ENCODE measurements at regions not wholly inside any gene's neighbourhood (a gene's known extent, or its start where the extent isn't known, plus 50 kb on each side); places are given as distances from the start of the nearest gene placed in this dataset.
"Not testable (repeated sequence)": the region's sequence is repeated elsewhere in the genome, so short reads cannot be mapped to it uniquely, and the experiment has no call there.

- peak in 1 of 3 donors; percentile 4 for DNase-seq
These were observed 359.5 kb downstream of the CETN3 start for GRCh38 chr5:90050103-90050502.

DNA sequence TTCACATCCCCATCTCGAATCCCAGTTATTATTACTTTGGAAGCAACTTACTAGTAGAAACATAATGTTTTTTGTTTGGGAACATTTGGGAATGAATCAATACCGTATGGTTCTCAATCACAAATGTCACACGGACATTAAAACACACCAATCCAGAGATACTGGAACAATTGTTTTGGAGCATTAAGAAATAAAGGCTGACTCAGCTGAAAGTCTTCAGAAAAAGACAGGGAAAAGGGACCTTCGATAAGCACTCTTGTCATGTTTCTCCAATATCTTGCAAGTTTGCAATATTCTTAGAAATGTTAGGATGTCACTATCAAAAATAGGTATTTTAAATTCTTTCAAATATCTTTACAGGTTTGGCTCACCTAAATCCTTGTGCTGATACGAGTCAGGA, 362.4 kb downstream of the CETN3 start:
- no peak for DNase-seq

DNA sequence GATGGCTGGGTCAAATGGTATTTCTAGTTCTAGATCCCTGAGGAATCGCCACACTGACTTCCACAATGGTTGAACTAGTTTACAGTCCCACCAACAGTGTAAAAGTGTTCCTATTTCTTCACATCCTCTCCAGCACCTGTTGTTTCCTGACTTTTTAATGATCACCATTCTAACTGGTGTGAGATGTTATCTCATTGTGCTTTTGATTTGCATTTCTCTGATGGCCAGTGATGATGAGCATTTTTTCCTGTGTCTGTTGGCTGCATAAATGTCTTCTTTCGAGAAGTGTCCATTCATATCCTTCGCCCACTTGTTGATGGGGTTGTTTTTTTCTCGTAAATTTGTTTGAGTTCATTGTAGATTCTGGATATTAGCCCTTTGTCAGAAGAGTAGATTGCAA, 369.5 kb downstream of the CETN3 start:
- DNase-seq = not testable (repeated sequence)

GRCh38 chr5:90037646-90038045, 371.9 kb downstream of the CETN3 start:
- no peak for DNase-seq

- no peak for DNase-seq
These were observed 386.9 kb downstream of the CETN3 start for GRCh38 chr5:90022711-90023053.

DNA sequence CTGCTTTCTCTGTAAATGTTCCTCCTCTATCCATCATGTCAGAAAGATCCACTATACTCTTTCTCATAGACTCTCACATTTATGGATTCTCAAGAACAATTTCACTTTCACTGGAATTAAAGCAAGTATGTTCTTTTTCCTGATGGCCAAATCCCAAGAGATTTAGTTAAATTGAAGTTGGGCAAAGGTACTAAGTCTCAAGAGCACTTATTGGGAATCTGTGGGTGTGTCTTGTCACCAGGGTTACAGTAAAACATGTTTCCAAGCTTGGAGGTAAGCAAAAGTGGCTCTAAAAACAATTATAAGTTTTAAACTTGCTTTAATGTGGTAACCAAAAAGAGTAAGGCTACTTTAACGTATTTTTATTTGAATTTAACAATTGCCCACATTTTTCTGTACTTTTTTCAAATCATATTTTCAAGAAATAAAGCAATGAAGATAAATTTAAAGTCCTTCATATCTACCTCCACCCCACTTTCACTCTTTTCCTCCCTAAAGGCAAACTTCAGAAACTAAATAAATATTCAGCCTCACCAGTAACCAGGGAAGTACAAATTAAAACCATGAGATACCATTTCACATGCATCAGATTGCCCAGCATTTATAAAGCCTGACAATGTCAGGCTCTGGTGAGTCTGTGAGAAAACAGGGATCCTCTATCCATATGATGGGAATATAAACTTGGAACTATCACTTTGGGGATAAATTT, 387.4 kb downstream of the CETN3 start:
- no peak for DNase-seq

DNA sequence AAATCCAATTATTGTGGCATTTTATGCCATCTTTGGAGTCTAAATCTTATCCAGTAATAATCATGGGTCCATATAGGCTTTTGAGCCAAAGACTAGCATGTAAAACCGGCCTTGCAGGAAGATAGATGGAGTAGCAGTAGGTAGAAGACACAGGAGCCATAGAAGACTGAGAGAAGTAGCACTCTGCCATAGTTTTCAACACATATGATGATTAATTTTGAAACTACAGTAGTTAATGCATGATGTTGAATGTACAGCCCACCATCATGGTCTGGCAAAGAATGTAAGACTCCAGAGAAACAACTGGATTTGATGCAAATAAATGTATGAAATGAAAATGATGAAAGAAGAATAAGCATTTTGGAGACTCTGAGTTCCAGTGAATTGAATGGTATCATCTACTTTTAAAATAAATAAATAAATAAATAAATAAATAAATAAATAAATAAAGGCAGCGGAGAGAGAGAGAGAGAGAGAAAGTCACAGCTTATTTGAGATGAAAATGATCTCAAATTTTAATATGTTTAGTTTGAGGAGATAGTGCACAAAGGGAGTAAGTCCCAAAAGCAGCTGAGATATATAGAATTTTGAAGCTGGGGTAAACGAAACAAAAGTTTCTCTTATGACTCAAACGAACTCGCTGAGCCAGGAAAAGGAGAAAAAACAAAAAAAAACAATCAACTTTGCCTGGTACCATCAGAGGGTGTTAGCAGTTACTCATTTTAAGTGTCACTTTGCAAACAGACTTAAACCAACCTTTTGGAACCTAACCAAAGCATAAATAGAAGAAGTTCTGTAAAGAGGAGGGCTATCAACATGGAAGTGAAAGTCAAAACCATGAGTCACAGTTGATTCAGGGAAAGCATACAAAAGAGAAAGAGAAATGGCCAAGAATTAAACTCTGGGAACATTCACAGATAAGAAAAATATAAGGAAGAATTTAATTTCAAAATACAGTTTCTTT, 388.7 kb downstream of the CETN3 start:
- peak; percentile 75 to 96 (median 92) for DNase-seq

DNA sequence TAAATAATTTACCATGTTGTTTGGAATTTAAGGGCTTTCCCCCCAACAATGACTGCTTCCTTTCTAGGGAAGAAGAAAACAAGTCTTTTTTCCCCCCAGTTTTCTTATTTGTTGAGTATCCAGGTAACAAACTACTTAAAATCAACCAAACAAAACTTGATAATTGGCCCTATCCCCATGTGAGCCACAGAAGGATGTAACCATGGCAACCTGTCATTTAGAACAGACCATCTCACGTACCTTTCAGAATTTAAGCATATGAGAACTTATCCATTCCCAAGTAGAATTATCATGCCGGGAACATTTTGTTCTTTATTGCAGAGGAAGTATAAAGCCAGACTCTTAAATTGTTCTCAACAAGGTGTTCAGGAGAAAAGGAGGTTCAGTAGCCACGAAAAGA, 392.3 kb downstream of the CETN3 start:
- no peak for DNase-seq

DNA sequence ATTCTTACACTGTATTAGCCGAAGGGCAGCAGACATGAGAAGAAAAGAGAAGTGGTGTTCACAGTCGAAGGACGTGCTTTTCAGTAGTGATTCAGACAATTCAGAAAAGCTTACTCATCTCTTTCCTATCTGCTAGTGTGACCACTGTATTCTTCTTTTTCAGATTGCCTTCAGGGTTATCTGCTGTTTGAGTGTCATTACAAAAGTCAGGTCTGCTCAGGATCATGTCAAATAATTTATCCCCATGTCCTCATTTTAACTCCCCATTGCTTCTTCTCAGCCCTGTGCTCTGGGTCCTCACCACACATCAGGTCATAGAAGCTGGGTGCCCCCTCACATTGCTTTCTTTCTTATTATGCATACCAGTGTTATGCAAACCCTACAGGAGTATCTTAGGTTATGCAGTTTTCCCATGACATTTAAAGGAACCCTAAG, 394.0 kb downstream of the CETN3 start:
- peak; percentile 39 to 75 (median 73) for DNase-seq

DNA sequence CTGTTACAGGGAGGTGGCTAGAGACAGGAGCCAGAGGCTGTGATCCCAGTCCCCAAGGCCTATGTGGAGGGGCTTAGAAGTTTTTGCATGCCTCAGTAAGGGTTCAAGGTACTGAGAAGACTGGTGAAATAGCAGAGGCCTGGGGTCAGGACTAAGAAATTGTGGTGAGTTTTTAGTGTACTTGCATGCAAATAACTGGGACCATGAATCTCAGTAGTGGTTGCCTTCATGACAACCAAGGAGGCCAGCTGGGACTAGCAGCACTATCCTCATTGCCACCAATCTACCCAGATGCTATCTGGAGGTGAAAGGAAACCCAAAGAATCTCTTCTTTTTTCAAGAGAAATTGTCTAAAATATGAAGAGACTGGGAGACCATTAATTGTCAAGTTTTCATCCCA, 395.1 kb downstream of the CETN3 start:
- no peak for DNase-seq

- no peak for DNase-seq
These were observed 409.2 kb downstream of the CETN3 start for GRCh38 chr5:90000351-90000750.

DNA sequence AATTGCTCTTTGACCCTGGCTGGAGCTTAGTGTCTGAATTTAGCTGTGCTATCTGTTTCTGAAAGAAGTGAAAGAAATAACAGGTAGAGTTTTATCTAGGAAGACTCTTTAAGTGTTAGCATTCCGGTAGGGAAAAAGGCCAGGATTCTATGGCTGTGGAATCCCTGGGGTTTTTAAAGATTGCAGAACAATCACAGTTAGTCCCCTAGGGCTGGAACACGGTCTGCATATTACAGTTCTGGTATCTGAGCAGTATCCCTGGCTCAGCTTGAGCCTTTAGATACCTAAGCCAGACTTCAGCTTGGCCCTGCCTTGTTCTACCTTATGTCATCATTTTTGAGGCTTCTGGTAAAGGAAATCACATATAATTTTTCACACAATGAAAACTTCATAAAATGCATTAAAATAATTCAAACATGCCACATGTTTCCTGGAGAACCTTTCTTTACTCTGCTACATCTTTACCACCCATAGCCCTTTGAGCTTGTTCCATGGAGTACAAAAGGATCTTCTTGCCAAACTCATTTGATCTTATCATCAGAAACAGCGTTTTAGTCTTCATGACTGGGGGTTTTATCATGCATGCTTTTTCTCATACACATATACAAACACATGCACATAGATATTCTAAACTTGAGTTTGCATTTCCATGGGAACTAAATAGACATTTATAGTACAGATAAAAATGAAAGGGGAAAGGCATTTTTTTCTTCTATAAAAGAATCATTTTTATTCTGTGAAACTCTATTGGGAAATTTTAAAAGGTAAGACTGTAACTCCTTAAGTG, 410.8 kb downstream of the CETN3 start:
- DNase-seq = no peak

DNA sequence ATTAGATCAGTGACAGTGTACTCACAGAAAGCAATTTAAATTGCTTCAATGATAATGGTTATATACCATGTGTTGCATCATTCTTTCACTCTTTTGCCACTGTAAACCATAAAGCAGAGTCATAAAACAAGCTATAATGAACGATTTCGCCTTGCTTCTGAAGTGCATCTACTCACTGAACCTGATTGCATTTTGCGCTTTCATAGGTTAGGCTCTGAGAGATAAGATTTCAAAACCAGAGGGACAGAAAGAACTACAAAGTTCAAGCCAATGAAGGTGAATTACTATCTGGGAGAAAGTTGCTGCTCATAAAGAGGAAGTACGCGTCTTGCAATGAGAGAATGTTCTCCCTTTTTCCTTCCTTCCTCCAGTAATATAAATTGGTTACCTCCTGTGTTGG, 412.7 kb downstream of the CETN3 start:
- peak in 1 of 3 donors; percentile 9 for DNase-seq

DNA sequence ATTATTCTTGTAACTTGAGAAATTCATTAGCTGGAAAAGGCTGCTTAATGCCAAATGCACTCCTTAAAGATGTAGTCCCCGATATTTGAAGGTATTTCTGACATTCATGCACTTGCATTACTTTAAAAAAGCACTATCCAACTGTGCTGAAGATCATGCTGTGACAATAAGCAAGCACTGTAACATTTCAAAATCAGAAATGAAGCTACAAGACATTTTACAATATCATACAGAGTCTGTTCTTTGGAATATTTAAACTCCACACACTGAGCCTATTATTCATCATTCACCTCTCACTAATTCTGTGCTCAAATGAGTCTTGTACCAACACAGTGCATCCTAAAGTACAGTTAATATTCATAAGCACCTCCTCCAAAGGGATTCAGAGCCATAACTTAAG, 413.2 kb downstream of the CETN3 start:
- no peak for DNase-seq

DNA sequence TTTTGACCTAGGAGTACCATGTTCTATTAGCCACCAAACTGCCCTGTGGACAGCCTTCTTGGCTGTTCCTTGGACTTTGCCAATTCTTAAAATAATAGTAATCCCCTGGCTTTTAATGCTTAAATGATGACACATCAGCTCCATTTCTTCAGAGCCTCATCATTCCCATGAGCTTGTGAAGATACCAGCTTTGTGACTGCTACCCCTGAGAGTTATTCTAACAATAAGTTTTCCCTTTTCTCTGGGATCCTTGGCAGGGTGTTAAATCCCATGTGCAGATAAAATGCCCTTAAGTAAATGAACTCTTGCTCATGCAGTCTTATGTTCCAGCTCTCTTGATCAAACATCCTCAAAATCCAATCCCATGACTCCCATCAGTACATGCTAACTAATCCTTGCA, 415.3 kb downstream of the CETN3 start:
- no peak for DNase-seq

DNA sequence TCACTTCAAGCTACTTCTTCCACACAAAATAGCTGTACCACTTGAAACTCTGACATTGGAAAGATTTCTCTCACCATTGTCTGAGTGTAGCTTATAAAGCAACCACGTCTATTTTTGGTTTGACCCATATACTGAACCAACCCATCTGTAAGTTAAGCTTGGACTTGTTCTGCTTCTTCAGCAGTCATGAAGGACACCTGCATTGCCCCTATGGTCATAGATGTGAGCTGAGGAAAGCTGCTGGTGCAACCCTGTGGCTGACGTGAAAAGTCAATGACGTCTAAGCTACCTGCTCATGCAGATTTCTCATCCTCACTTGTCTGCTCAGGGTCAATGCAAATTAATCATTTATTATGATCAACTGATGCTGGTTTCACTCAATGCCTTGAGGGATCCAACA, 417.4 kb downstream of the CETN3 start:
- DNase-seq = no peak

DNA sequence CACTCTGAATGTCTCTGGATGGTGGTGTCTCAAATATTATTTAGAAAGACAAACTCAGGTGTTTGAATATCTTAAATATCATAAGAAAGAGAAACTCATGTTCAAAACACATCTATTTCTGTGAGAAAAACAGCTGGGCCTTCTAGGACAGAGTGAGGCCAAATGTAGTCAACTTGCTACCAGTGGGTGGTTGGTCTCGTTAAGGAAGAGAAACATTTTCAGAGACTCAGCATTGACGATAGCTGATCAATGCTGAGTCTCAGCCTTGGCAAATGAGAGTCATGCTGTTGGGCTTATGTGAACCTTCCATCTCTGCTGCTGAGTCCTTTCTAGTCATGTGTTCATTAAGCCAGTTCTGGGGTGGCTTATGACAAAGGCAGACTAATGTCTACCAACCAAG, 418.0 kb downstream of the CETN3 start:
- DNase-seq = no peak

DNA sequence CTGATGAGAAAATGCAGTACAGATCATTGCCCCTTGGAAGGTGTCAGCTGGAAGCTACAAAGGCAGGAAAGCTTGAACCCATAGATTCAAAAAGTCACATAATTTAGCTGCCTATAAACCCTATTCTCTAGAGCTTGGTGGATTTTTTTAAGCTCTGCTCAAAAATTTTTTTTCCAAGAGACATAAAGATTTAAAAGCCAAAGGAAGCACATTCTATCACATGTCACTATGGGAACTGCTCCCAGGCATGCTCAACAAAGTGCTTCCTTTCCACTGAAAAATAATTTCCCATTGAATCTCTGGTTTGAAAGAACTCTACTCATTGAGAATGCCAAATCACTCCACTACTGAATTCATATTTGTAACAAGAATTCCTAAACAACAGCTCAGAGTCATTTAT, 419.8 kb downstream of the CETN3 start:
- no peak for DNase-seq

- DNase-seq = no peak
These were observed 420.4 kb downstream of the CETN3 start for GRCh38 chr5:89988998-89989655.

DNA sequence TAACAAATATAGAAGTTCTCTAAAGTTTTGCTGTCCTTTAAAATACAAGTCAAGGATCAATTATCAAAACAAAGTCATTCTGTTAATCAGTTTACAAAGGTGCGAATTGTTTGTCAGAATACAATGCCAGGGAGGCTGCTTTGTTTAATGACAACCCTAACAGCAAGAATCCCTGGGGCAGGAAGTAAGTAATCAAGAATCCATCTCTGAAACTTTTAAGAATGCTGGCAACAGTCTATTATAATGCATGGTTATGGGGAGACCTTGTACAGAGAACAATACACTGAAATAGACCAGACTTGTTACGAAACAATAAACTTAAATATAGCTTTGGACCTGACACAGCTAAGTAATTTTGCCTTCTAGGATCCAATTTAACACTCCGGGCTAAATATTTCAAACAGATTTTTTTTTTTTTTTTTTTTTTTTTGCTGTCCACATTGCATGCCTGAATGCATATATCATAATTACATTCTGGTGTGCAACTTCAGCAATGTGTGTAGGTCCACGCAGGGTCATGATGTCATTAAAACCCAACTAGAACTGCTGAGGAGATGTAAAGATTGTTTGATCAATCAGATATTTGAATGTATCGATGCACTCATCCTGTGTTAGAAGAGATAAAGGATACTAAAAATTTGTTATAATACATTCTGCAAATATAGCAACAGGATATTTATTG, 421.3 kb downstream of the CETN3 start:
- no peak for DNase-seq

- DNase-seq = peak in 2 of 3 donors; percentile 5 to 38
These were observed 426.3 kb downstream of the CETN3 start for GRCh38 chr5:89983216-89983615.
